Eye (tissue), 1 donor: ENCODE measurements at regions not wholly inside any gene's neighbourhood (a gene's known extent, or its start where the extent isn't known, plus 50 kb on each side); places are given as distances from the start of the nearest gene placed in this dataset.

ENCODE experiments used
- DNase-seq: peaks from one replicate; pipeline ENCODE4 v3.0.0-alpha.2; 2015

- DNase-seq, result peak; percentile 13
Observed at GRCh38 chr22:48450188-48450825, 1377.4 kb downstream of the BRD1 start.

GRCh38 chr22:48449466-48450187 is 1378.0 kb downstream of the BRD1 start:
- peak; percentile 26 for DNase-seq

GRCh38 chr22:48448821-48449220 is 1378.9 kb downstream of the BRD1 start:
- DNase-seq, result peak; percentile 21

DNA sequence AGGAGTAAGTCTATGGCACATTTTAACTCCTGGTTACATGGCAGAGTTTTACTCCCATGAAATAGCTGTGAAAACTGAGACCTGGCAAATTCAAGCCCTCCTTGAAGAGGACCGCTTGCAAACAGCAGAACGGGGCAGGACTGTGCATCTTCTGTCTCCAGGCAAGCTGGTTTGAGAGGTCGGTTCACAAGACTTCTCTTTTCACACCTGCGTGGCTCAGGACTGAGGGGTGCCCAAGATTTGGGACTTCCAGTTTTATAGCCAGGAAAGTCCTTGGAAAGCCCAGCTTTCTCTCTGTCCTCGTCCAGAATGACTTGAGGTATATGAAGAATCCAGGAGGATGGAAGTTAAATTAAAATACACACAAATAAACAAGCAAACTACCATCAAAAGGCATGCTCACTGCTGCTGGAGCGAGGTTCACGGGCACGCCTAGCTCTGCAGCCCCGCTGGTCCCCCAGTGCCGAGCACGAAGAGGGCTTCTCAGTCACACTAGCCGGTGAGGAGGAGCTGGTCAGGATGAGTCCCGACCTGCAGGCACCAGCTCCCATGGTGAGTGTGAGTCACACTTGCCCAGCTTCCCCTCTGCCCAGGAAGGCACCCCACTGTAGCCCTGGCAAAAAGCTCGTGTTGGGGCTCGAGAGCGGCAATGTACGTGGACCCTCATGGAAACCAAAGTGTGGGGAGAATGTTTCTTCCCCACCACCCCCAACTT is 1382.4 kb downstream of the BRD1 start:
- no peak for DNase-seq

GRCh38 chr22:48444320-48445112 is 1383.2 kb downstream of the BRD1 start:
- DNase-seq, result peak; percentile 73

- DNase-seq, result no peak
Observed at GRCh38 chr22:48443680-48444079, 1384.0 kb downstream of the BRD1 start.

- no peak for DNase-seq
Observed at GRCh38 chr22:48442663-48443062, 1385.0 kb downstream of the BRD1 start.

DNA sequence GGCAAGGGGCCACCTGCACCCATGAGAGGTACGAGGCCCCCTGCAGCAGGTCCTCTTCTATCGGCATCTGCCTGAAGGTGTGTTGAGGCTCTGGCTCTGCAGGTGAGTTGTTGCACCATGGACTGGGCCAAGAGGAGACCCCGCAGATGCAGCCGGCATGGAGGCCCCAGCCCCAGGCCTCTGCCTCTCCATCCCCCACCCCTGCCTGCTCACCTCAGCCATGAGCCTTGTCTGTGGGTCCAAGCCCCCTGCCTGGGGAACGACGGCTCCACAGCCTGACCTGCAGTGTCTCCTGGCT is 1386.2 kb downstream of the BRD1 start:
- no peak for DNase-seq

DNA sequence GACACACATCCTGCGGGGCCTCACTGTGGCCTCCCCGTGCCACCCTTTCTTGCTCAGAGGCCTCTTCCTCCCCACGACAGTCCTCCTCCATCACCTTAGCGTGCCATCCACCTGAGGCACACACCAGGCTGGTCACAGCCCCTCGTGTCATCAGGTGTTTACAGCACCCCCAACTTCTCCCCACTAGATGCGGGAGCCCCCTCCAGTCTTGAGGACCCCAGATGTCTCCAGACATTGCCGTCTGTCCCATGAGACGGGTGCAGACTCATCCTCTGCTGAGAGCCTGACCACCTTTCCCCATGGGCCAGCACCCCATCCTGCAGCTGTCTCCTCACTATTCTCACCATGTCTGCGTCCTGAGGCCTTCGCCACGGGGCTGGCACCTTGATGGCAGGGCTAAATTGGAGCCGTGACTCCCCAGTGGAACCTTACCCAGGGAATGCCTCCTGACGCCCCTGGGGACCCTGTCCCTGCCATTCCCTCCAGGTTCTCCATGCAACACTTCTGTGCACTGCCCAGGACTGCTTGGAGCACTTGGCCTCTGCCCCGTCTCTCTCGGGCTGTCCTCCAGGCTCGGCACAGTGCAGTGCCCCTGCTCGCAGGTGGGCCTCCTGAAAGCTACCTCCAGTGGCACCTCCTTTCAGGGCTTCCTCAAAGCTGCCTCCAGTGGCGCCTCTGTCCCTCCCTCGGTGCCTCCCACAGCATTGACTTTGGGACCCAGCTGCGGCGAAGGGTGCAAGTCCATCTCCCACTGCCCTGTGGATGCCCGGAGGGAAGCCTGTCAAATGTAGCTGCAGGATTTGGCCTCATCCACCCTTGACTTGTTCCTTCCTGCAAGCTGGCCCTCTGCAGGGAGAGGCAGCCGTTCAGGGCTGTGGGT is 1386.8 kb downstream of the BRD1 start:
- DNase-seq, result no peak

DNA sequence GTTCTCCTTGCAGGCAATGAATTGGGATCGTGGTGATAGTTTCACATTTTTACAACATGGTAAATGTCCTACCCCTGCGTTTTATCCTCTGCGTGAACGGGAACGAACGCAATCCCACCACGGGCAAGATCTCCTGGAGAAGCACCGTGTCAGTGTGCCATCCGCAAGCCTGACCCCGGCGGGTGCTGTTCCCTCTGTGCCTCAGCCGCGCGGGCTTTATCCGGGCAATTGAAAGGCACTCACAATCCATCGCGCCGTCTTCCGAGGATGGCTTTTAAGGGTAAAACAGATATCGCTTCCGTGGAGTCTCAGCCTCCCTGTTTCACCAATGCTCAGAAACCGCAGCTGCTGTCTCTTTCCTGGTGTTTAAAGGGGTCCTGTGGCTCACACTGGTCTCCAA is 1387.5 kb downstream of the BRD1 start:
- no peak for DNase-seq

GRCh38 chr22:48439560-48440135 is 1388.0 kb downstream of the BRD1 start:
- DNase-seq, result no peak

GRCh38 chr22:48438800-48439559 is 1388.7 kb downstream of the BRD1 start:
- DNase-seq, result no peak

DNA sequence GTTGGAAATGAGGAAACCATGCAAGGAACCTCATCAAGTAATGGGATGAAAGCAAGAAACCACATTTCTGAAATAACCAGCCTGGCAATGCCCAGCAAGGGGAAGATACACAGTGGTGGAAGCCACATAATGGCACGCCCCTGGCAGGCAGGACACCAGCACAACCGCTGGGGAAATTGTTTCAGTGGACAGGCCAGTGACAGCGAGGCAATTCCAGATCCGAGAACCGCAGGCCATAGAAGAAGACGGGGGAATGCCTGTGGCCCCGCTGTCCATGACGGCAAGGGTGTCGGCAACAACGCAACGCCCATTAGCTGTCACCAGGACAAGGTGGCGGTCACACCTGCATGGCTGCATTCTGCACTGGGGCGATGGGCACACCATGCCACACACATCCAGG is 1389.6 kb downstream of the BRD1 start:
- DNase-seq, result no peak

GRCh38 chr22:48436201-48436931 is 1391.3 kb downstream of the BRD1 start:
- no peak for DNase-seq

DNA sequence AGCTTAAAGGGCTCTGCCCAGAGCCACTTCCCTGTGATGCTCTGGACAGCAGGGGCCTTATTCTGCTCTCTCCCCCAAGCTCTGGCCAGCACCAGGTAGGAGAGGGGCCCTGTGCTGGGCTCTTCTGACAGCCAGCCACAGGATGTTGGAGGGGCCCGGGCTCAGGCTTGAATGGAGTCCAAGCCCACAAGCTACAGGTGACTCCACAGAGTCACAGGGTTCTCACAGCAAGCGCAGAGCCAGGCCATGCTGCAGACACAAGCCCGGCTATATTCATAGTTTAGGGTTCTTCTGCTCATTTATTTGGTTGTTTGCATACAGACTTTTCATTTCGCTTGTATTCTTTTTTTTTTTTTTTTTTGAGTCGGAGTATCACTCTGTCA is 1392.8 kb downstream of the BRD1 start:
- no peak for DNase-seq

DNA sequence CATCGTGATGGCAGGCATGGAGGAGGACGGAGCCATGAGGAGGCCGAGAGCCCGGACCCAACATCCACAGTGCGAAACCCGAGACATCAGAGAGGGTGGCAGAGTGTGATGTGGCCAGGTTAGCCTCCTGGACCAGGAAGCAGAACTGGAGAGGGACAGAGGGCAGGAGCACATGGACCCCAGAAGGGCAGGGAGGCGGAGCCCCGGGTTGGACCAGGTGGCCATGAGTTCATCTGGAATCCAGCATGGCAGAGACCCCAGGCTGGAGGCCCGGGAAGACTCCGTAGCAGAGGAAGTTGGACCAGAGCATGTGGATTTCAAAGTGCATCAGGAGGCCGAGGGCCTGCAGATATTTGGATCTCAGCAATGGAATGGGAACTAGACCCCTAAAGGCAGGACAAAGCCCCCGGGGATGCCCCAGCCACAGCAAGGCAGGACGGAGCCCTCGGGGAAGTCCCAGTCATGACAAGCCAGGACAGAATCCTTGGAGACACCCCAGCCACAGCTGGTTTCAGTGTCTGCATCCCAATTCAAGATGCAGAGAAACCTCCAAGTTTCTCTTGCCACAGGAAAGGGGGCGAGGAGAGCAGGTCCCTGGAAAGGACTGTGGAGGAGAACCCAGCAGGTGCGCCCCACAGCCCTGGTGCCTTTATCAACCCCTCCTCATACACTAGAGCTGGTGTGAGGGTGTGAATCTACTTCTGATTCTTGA is 1393.4 kb downstream of the BRD1 start:
- no peak for DNase-seq

- DNase-seq, result no peak
Observed at GRCh38 chr22:48433647-48434046, 1394.0 kb downstream of the BRD1 start.

DNA sequence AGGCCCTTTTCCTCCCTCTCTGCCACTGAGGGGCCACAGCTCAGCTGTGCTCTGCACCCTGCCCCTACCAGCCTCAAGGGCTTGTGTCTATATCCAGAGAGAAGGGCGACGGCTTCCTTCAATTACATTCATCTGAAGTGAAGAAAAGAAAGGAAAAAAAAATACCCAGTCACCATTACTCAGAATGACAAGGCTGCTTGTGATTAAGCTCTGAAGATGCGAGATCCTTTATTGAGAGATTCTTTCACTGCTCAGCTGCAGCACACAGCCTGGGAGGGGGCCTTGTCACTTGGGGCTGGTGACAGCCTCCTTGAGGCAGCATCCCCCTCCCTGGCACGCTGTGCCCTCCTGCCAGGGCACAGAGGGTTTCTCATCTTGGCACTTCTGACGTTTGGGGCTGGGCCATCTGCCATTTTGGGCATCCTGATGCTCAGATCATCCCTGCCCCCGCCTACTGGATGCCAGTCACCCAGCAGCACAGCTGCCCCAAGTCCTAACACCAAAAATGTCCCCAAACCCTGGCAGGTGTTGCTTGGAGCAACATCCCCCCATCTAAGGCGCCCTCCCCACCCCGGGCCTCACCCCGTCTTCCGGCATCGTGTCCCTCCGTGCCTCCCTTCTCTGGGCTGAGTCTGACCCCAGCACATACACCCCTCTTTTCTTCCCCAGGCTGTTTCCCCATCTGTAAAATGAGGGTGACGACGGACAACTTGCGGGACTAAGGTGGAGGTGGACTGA is 1394.7 kb downstream of the BRD1 start:
- peak; percentile 5 for DNase-seq
